ENCODE measurements at regions not wholly inside any gene's neighbourhood (a gene's known extent, or its start where the extent isn't known, plus 50 kb on each side); places are given as distances from the start of the nearest gene placed in this dataset.
"Not testable (repeated sequence)": the region's sequence is repeated elsewhere in the genome, so short reads cannot be mapped to it uniquely, and the experiment has no call there.

GRCh38 chr9:42534325-42534983, 351.0 kb downstream of the SPATA31A6 start:
- not testable (repeated sequence) for H3K18ac ChIP-seq (ENCODE audit: low read length); H4K8ac ChIP-seq (ENCODE audit: low read depth, low read length); H3K79me1 ChIP-seq (ENCODE audit: low read length); H2BK12ac ChIP-seq (ENCODE audit: low read length); H3K4me2 ChIP-seq (ENCODE audit: low read length); H2AFZ ChIP-seq (ENCODE audit: insufficient read depth, low read length, poor library complexity); H2BK5ac ChIP-seq (ENCODE audit: low read depth, low read length, poor library complexity); H3K9ac ChIP-seq (ENCODE audit: low read length); H3K4me1 ChIP-seq (ENCODE audit: control insufficient read depth in 1 of 2, insufficient read depth in 2 of 2, low read length in 2 of 2); H3K79me2 ChIP-seq (ENCODE audit: control insufficient read depth, insufficient read depth, low read length, poor library complexity); H3K23ac ChIP-seq (ENCODE audit: low read length); H2AK5ac ChIP-seq (ENCODE audit: low read length); H4K12ac ChIP-seq (ENCODE audit: low read depth, low read length); H3K9me3 ChIP-seq (ENCODE audit: insufficient read depth, low read depth, low read length); H3K14ac ChIP-seq (ENCODE audit: low read length); H2BK120ac ChIP-seq (ENCODE audit: insufficient read depth, low read length, poor library complexity); H3K27me3 ChIP-seq (ENCODE audit: insufficient read depth, low read length); H3K4ac ChIP-seq (ENCODE audit: low read depth, low read length); H3K27ac ChIP-seq (ENCODE audit: low read depth, low read length); H4K91ac ChIP-seq (ENCODE audit: low read depth, low read length); H3K4me3 ChIP-seq (ENCODE audit: low read depth, low read length); H3K36me3 ChIP-seq (ENCODE audit: control insufficient read depth in 1 of 2, insufficient read depth in 2 of 2, low read length in 2 of 2)
- DNase-seq = peak in 1 of 2 donors; percentile 0
- no CpG with 5 or more reads among the region's 13 CpGs for WGBS (ENCODE audit: extremely low coverage, insufficient coverage, insufficient read length)

DNA sequence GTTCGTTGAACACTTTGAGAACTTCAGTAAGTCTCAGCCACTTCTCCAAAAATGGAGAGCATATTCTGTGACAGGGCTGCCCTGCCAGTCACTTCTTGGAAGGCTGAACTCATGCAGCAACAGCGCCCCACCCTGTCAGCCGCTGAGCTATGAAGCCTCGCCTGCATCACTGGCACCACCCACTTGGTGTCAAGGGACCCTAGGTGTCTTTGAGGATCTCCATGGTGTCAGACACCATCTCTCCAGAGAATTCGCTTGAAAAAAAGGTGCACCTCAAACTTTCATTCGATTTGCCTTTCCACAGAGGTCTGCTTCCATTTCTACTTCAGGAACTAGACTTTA, 351.5 kb downstream of the SPATA31A6 start:
- H3K27me3 ChIP-seq (ENCODE audit: insufficient read depth, low read length); H2BK120ac ChIP-seq (ENCODE audit: insufficient read depth, low read length, poor library complexity); H3K14ac ChIP-seq (ENCODE audit: low read length); H3K27ac ChIP-seq (ENCODE audit: low read depth, low read length); H3K4me2 ChIP-seq (ENCODE audit: low read length); H2BK5ac ChIP-seq (ENCODE audit: low read depth, low read length, poor library complexity); H3K4me1 ChIP-seq (ENCODE audit: control insufficient read depth in 1 of 2, insufficient read depth in 2 of 2, low read length in 2 of 2); H3K18ac ChIP-seq (ENCODE audit: low read length); H4K91ac ChIP-seq (ENCODE audit: low read depth, low read length); H4K8ac ChIP-seq (ENCODE audit: low read depth, low read length); H3K9ac ChIP-seq (ENCODE audit: low read length); H3K79me2 ChIP-seq (ENCODE audit: control insufficient read depth, insufficient read depth, low read length, poor library complexity); H2AK5ac ChIP-seq (ENCODE audit: low read length); H2AFZ ChIP-seq (ENCODE audit: insufficient read depth, low read length, poor library complexity); H2BK12ac ChIP-seq (ENCODE audit: low read length); H3K9me3 ChIP-seq (ENCODE audit: insufficient read depth, low read depth, low read length); H3K4ac ChIP-seq (ENCODE audit: low read depth, low read length); H3K79me1 ChIP-seq (ENCODE audit: low read length); H3K4me3 ChIP-seq (ENCODE audit: low read depth, low read length); H4K12ac ChIP-seq (ENCODE audit: low read depth, low read length); H3K23ac ChIP-seq (ENCODE audit: low read length); H3K36me3 ChIP-seq (ENCODE audit: control insufficient read depth in 1 of 2, insufficient read depth in 2 of 2, low read length in 2 of 2): not testable (repeated sequence)
- no CpG with 5 or more reads among the region's 6 CpGs for WGBS (ENCODE audit: extremely low coverage, insufficient coverage, insufficient read length)
- DNase-seq = peak in 1 of 2 donors; percentile 9

- not testable (repeated sequence) for H3K18ac ChIP-seq (ENCODE audit: low read length); DNase-seq; H3K4me3 ChIP-seq (ENCODE audit: low read depth, low read length); H3K14ac ChIP-seq (ENCODE audit: low read length); H3K27me3 ChIP-seq (ENCODE audit: insufficient read depth, low read length); H4K12ac ChIP-seq (ENCODE audit: low read depth, low read length); H3K9me3 ChIP-seq (ENCODE audit: insufficient read depth, low read depth, low read length); H3K79me1 ChIP-seq (ENCODE audit: low read length); H3K36me3 ChIP-seq (ENCODE audit: control insufficient read depth in 1 of 2, insufficient read depth in 2 of 2, low read length in 2 of 2); H2BK12ac ChIP-seq (ENCODE audit: low read length); H4K8ac ChIP-seq (ENCODE audit: low read depth, low read length); H2AFZ ChIP-seq (ENCODE audit: insufficient read depth, low read length, poor library complexity); H3K27ac ChIP-seq (ENCODE audit: low read depth, low read length); H3K23ac ChIP-seq (ENCODE audit: low read length); H2BK120ac ChIP-seq (ENCODE audit: insufficient read depth, low read length, poor library complexity); H3K79me2 ChIP-seq (ENCODE audit: control insufficient read depth, insufficient read depth, low read length, poor library complexity); H3K9ac ChIP-seq (ENCODE audit: low read length); H3K4ac ChIP-seq (ENCODE audit: low read depth, low read length); H3K4me1 ChIP-seq (ENCODE audit: control insufficient read depth in 1 of 2, insufficient read depth in 2 of 2, low read length in 2 of 2); H3K4me2 ChIP-seq (ENCODE audit: low read length); H2BK5ac ChIP-seq (ENCODE audit: low read depth, low read length, poor library complexity); H2AK5ac ChIP-seq (ENCODE audit: low read length); H4K91ac ChIP-seq (ENCODE audit: low read depth, low read length)
- no CpG with 5 or more reads among the region's 36 CpGs for WGBS (ENCODE audit: extremely low coverage, insufficient coverage, insufficient read length)
Measured at GRCh38 chr9:42550789-42551357, 367.4 kb downstream of the SPATA31A6 start.

DNA sequence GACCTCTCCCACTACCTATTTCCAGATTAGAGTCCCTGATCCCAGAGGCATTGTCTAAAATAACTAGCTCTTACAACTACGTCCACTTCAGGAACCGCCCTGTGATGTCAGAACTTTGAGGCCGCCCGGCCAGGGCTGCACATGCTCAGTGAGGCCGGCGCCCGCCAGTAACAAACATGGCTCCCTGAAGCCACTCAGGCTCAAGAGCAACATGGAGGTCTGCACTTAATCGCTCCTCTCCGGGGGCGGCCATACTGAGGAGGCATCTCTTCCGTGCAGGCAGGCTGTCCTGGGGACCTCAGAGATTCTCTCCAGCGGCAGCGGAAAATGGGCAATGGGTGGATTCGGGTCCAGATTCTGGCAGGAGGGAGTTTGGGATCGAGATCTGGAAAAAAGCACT, 385.1 kb downstream of the SPATA31A6 start:
- DNase-seq; H3K4me3 ChIP-seq (ENCODE audit: low read depth, low read length); H4K8ac ChIP-seq (ENCODE audit: low read depth, low read length); H2BK12ac ChIP-seq (ENCODE audit: low read length); H3K9ac ChIP-seq (ENCODE audit: low read length); H3K9me3 ChIP-seq (ENCODE audit: insufficient read depth, low read depth, low read length); H2BK120ac ChIP-seq (ENCODE audit: insufficient read depth, low read length, poor library complexity); H3K14ac ChIP-seq (ENCODE audit: low read length); H2BK5ac ChIP-seq (ENCODE audit: low read depth, low read length, poor library complexity); H3K18ac ChIP-seq (ENCODE audit: low read length); H3K23ac ChIP-seq (ENCODE audit: low read length); H3K27me3 ChIP-seq (ENCODE audit: insufficient read depth, low read length); H3K4ac ChIP-seq (ENCODE audit: low read depth, low read length); H3K79me2 ChIP-seq (ENCODE audit: control insufficient read depth, insufficient read depth, low read length, poor library complexity); H2AFZ ChIP-seq (ENCODE audit: insufficient read depth, low read length, poor library complexity); H3K27ac ChIP-seq (ENCODE audit: low read depth, low read length); H3K79me1 ChIP-seq (ENCODE audit: low read length); H3K36me3 ChIP-seq (ENCODE audit: control insufficient read depth in 1 of 2, insufficient read depth in 2 of 2, low read length in 2 of 2); H2AK5ac ChIP-seq (ENCODE audit: low read length); H3K4me2 ChIP-seq (ENCODE audit: low read length); H4K91ac ChIP-seq (ENCODE audit: low read depth, low read length); H3K4me1 ChIP-seq (ENCODE audit: control insufficient read depth in 1 of 2, insufficient read depth in 2 of 2, low read length in 2 of 2); H4K12ac ChIP-seq (ENCODE audit: low read depth, low read length): not testable (repeated sequence)
- WGBS (ENCODE audit: extremely low coverage, insufficient coverage, insufficient read length) = no CpG with 5 or more reads among the region's 15 CpGs
